Fibroblast of pulmonary artery (primary cell): ENCODE measurements at regions not wholly inside any gene's neighbourhood (a gene's known extent, or its start where the extent isn't known, plus 50 kb on each side); places are given as distances from the start of the nearest gene placed in this dataset.

Experiments used
- DNase-seq: peaks from one replicate; pipeline ENCODE4 v3.0.0-alpha.2; 2010; ENCODE audit warnings: low read depth
- H3K4me3 ChIP-seq: replicated peaks from 2 replicates; pipeline ENCODE4 v1.5.1; 2011; ENCODE audit warnings: low read depth, mild to moderate bottlenecking, control low read depth, low read length, moderate library complexity
- TF ChIP-seq, protein P1 (sequence below): IDR thresholded peaks from 2 replicates; pipeline ENCODE4 v1.5.1; 2011; ENCODE audit warnings: mild to moderate bottlenecking, control low read depth, low read length, inconsistent platforms; ENCODE audit errors: missing control alignments

DNA sequence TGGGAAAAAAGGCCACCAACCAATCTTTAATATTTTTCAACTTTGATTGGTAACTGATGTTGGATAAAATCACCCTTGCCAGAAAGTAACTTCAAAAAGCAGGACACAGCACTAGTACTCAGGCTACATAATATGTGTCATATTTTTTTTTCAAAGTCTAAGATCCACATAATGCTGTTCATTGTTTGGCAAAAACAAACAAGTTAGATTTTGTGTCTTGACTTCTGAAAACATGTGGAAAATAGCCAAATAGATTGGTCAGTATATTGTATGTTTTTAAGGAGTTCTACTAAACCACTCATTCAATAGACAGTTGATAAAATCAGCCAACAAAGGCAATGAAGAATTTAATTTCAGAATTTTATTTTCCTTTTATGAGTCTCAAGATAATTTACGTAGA lies 111.7 kb upstream of the CCDC54 start:
- no peak overlapping the region for H3K4me3 ChIP-seq
- TF ChIP-seq, protein P1, sequence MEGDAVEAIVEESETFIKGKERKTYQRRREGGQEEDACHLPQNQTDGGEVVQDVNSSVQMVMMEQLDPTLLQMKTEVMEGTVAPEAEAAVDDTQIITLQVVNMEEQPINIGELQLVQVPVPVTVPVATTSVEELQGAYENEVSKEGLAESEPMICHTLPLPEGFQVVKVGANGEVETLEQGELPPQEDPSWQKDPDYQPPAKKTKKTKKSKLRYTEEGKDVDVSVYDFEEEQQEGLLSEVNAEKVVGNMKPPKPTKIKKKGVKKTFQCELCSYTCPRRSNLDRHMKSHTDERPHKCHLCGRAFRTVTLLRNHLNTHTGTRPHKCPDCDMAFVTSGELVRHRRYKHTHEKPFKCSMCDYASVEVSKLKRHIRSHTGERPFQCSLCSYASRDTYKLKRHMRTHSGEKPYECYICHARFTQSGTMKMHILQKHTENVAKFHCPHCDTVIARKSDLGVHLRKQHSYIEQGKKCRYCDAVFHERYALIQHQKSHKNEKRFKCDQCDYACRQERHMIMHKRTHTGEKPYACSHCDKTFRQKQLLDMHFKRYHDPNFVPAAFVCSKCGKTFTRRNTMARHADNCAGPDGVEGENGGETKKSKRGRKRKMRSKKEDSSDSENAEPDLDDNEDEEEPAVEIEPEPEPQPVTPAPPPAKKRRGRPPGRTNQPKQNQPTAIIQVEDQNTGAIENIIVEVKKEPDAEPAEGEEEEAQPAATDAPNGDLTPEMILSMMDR = no peak
- DNase-seq = no peak

DNA sequence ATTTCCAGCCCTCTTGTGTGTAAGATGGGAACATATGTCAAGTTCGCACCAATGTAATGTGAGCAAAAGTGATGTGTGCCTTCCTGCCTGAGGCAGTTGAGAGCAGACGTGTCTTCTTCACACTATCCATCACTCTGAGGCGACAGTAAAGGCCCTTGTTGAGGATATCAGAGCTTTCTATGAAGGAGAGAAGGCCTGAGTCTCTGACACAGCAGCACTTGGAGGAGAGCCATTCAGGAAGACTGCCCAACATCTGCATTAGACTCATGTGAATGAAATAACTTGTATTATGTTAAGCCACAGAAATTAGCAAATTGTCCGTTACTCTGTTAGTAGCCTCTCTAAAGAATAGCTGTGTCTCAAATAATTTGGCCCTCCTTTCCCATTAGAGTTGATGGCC lies 108.8 kb upstream of the CCDC54 start:
- H3K4me3 ChIP-seq = no peak overlapping the region
- TF ChIP-seq, protein P1 = no peak
- no peak for DNase-seq

DNA sequence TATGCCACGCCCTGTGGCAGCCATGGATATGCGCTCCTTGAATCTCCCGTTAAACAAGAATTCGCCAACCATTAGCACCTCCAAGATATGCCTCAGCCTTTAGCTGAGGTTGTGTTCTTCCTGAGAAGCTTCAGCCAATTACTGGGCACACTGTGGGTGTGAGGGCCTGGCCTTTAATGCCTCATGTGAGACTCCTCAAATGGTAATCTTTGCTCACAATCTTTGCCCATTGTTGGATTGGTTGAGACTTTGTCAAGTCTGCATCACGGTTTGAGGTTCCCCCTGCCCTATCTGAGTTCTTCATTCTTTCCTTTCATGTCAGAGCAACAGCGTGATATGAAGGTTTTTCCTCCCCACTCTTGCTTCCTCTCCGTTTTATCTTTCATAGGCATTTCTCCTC lies 108.1 kb upstream of the CCDC54 start:
- TF ChIP-seq, protein P1 = no peak
- no peak for DNase-seq
- H3K4me3 ChIP-seq = no peak overlapping the region

DNA sequence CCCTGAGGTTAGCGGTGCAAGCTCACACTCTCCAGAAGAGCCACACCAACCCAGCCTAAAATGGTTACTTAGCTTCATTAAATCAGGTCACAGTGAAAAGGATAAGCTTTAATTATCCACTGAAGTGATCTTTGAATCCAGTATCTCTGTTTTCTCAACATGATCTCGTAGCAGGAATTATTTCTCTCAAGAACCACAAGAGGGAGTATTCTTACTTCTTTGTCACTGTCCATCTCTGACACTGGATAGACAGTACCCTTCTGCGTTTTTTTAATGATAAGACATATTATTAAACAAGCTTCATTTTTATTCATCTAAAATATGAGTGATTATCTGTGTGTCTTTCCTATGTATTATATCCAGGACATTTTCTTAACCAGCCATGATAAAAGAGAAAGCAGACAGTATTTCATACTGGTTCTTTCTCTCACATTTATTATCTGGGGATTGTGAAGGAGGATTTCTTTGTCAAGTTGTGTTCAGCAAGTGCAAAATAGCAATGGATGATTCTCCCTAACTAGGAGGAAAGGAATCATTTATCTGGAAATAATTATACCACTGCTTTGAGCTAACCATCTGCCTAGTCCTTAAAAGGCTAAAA lies 105.4 kb upstream of the CCDC54 start:
- DNase-seq = peak; percentile 60
- no peak overlapping the region for H3K4me3 ChIP-seq
- TF ChIP-seq, protein P1 = peak; percentile 67

DNA sequence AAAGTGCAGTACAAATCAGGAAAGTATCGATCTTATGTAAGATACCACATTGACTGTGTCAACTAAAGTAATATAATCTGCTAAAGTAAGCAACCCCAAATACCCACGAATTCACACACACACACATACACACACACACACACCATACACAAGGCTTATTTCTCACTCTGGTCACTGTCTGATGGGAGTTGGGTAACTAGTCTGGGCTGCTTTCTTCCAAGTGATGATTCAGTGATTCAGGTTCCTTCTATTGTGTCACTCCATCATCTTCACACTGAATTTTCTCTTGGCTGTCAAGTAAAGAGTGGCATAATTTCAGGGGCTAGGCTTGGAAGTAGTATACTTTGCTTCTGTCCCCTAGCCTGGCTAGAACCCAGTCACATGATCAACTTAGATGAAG lies 104.8 kb upstream of the CCDC54 start:
- no peak for DNase-seq
- TF ChIP-seq, protein P1 = no peak
- H3K4me3 ChIP-seq = no peak overlapping the region

DNA sequence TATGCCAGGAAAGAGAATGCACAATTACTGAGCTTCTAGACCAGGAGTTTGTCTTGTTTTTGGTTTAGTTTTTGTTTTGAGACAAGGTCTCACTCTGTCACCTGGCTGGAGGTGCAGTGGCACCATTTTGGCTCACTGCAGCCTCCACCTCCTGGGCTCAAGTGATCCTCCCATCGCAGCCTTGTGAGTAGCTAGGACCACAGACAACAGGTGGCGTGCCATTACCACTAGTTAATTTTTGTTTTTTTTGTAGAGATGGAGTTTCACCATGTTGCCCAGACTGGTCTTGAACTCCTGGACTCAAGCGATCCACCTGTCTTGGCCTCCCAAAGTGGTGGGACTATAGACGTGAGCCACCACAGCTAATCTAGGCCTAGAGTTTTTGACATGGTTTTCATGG lies 104.4 kb upstream of the CCDC54 start:
- H3K4me3 ChIP-seq = no peak overlapping the region
- TF ChIP-seq, protein P1 = no peak
- no peak for DNase-seq

DNA sequence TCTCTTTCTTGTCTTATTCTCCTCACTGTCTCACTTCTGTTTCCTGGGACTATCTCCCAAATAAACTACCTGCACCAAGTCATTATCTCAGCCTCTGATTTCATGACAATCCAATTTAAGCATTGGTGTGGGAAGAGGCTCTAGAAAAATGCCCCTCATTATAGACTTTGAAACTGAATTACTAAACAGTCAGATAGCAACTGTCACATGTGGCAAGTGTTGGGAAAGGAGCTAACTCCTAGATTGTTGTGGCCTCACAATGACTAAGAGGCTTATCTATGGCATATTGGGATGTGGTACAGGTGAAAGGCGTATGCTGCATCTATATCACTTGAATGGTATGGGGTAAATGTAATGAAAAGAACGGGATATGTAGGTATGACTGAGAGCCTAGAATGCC lies 103.5 kb upstream of the CCDC54 start:
- TF ChIP-seq, protein P1 = no peak
- DNase-seq = no peak
- H3K4me3 ChIP-seq = no peak overlapping the region
